ENCODE measurements at regions not wholly inside any gene's neighbourhood (a gene's known extent, or its start where the extent isn't known, plus 50 kb on each side); places are given as distances from the start of the nearest gene placed in this dataset.
"Not testable (repeated sequence)": the region's sequence is repeated elsewhere in the genome, so short reads cannot be mapped to it uniquely, and the experiment has no call there.

DNA sequence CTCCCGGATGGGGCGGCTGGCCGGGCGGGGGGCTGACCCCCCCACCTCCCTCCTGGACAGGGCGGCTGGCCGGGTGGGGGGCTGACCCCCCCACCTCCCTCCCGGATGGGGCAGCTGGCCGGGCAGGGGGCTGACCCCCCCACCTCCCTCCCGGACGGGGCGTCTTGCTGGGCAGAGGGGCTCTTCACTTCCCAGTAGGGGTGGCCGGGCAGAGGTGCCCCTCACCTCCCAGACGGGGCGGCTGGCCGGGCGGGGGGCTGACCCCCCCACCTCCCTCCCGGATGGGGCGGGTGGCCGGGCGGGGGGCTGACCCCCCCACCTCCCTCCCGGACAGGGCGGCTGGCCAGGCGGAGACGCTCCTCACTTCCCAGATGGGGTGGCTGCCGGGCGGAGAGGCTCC, 55.7 kb upstream of the ACBD5 start:
- DNase-seq (ENCODE audit: low spot score); intact Hi-C loops (cut with DNase I): not testable (repeated sequence)

DNA sequence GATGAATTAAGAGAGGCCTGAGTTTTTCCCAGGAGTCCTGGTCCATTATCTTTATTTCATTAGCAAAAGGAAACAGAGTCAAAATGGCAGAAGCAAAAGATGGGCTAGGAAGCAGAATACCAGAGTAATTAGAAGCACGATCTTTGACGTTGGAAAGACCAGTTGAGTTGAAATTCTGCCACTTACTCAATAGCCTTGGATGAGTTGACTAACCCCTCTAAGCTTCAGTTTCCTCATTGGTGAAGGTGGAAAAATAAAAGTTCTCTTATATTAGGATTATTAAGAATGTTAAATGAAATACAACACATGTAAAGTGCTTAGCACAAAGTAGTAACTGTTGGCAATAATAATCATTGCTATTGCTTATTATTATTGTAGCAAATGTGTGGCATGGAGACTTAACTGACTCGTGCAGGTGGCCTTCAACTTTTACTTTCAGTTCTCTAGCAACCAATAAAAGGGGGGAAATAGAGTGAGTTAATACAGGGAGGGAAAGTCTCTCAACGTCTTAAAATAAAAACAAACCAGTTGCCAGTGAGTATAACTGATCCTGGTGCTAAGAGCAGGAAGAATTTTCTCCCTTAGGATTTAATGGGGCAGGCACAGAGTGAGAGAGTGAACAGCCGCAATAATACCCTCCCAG, 50.8 kb upstream of the ACBD5 start:
- DNase-seq (ENCODE audit: low spot score); intact Hi-C loops (cut with DNase I): not testable (repeated sequence)
